Activated naive CD4-positive, alpha-beta T cell (primary cell): ENCODE measurements at regions not wholly inside any gene's neighbourhood (a gene's known extent, or its start where the extent isn't known, plus 50 kb on each side); places are given as distances from the start of the nearest gene placed in this dataset.

ENCODE experiments used
- DNase-seq, 4 experiments: peaks; one replicate each; lab custom pipeline; 2025; lab: John Stamatoyannopoulos, UW

DNA sequence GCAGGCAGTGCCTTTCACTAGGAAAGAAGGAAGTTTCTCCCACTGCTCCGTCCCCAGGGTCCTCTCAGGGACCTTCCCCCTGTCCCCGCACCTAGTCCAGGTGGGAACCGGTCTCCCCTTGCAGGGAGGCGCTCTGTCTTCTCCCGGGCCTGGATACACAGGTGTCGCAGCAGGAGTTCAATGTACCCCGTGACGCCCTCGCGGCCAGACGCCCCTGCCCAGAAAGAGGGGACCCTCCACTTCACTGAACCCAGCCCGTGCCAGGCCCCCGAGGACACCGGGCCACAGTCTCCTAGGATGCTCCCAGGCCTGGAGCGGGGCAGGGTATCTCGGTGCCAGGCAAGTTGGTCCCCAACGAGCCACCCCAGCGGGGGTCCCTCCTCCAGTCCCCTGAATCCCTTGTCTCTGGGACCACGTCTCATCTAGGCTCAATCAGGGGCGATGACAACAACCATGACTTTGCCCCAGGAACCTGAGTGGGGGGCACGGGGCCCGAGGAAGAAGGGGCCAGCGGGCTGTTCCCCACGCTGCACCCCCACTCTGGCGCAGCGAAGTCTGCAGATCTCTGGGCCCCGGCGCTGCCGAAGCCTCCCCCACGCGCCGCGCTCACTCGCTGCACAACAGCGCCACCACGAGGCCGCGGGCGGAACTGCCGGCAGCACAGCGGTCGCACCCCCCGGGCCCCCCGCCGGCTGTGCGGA is 103.0 kb downstream of the EDN3 start:
- DNase-seq, result peak; percentile 73 to 82 (median 80)

DNA sequence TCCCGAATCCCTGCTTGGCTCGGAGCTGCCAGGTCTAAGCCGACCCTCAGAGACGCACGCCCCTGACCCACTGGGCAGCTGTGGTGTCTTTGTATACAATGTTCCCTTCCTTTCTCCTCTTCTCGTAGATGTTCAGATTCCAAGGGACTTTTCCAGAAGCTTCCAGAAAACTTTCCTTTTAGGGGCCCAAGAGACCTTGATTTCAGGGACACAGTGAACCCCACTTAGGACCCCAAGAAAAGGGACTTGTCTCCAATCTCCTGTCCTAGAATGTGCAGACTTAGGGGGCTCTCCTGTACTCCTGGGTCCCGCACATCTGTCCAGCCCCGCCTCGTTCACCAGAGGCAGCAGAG is 103.5 kb downstream of the EDN3 start:
- DNase-seq, result no peak

DNA sequence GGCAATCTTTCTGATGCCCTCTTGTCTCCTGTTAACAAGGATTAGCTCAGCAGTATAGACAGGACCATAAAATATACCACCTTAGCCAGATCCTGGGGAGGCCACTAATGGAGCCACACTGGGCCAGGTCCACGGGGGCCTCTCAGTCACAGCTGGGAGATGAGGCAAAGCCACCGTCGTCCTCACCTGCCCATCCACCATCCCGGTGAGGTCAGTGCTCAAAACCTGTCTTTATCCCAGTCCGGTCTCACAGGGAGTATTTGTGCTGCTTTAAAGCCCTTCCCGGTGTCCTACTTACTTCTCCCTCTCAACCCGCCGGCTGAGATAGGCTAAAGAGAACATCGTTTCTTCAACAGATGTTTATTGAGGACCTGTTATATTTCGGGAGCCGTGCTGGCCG is 104.3 kb downstream of the EDN3 start:
- DNase-seq, result no peak

DNA sequence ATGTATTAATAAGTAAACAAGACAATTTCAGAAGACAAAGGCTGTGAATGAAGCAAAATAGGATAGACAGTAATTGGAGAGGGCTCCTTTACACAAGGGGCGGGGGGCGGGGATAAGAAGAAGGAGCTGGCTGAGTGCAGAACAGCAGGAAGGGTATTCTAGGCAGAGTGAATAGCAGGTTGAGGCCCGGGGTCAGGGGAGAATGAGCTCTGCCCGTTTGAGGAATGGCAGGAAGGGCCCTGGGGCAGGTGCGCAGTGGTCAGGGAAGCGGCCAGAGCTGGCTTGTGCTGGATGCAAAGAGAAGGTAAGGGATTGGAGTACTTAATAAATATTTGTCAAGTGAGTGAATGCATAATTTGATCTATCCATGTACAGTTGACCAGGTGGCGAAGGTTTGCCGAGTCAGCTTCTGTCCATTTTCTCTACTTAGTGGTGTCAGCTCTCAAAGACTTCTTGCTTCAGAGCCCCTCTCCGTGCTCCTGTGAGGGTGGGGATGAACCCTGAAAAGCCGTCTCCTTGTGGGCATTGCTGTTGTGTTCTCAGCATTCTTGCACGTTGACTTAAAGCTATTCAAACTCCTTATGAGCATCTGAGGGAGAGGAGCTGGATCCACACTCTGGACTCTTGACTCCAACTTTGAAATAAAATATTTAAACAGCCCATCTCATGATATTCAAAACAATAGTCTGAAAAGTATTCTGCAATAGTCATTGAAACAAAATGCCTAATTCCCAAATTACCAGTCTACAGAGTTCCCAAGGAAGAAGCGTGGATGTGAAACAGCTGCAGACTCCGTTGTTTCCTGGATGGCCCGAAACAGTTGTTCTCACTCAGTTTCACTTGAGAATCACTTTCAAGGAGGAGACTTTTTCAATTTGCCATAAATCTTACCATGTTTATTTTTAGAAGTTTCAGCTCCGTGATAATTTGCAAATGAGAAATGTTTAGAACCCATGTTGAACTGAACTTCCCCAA is 105.1 kb downstream of the EDN3 start:
- DNase-seq, result no peak

DNA sequence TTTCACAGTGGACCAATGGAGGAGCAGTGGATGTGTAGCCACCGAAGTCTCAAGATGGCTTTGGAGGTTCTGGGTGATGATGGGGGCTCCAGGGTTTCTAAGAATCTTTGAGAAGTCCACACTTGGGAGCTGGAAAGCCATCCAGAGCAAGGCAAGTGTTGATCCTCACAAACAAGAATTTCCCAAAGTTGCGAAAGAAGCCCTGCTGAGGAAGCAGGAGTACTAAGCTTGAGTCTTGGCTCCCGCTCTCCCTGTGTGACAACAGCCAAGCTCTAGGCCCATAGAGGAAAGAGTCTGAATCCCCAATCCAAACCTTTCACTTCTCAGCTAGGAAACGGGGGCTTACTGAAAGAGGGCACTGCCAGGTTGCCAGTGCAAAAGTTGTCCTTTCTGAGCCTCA is 106.0 kb downstream of the EDN3 start:
- no peak for DNase-seq

DNA sequence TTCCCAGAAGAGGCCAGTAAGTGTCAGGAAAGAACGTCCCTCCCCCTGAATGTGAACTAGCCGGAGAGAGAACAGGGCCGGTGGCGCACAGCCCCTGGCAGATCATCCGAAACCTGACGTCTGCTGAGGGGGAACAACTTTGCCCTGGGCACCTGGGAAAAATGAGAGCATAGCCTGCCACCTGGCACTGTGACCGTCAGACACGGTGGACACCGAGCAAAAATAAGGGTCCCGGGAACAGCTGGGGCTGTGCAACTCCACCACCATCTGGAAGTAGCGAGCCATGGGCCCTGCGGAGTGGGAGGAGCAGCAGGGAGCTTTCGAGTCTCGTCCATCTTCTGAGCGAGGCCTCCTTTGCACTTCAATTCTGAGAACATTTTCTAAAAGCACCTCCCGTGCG is 110.8 kb downstream of the EDN3 start:
- DNase-seq, result no peak

DNA sequence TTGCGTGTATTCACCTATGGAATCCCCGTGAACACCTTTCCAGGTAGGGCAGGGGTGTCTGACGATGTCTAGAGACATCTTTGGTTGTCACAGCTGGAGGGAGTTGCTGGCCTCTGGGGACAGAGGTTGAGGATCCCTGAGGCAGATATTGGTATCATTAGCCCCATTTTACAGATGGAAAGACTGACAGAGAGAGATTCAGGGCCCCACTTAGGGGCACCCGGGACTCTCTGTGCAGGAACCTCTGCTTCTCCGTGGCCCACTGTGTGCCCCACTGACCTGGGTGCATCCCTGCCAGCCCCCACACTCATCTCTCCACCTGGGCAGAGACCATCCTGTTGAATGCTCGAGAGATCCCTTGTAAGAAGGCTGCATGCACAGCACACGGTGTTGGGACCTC is 111.2 kb downstream of the EDN3 start:
- no peak for DNase-seq

DNA sequence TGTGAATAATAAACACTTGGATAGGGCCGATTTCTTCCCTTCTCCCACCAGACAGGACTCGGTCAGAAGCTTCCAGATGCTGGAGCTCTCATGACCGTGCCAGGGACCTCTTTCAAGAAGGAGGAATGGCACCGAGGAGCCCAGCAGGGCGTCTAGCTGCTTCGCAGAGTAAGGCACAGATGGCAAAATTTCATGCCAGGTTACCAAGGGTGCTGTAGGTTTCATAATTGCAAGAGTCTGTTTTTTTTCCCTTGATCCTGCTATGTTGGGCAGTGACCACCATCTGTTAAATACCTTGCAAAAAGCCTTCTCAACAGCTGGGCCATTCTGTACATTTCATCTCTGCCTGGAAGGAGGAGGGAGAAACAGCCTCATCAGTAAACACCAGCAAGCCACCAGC is 111.8 kb downstream of the EDN3 start:
- DNase-seq, result no peak

DNA sequence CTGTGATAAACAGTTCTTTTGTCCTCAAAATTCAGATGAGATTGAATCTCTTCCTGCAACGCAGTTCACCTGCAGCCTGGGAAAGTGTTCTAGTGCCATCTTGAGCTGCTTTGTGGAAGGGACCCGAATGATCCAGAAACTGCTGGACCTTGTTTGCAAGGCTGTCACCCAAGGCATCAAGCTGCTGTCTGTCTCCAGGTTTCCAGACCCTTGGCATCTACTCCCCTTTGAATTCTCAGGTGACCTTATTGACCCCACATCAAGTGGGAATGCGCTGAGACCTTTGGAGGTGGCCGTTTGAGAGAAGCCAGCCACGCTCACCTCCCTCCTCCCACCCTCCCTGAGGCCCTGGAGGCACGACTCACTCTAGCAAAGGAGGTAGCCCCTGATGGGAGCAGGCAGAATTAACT is 112.5 kb downstream of the EDN3 start:
- DNase-seq, result no peak

DNA sequence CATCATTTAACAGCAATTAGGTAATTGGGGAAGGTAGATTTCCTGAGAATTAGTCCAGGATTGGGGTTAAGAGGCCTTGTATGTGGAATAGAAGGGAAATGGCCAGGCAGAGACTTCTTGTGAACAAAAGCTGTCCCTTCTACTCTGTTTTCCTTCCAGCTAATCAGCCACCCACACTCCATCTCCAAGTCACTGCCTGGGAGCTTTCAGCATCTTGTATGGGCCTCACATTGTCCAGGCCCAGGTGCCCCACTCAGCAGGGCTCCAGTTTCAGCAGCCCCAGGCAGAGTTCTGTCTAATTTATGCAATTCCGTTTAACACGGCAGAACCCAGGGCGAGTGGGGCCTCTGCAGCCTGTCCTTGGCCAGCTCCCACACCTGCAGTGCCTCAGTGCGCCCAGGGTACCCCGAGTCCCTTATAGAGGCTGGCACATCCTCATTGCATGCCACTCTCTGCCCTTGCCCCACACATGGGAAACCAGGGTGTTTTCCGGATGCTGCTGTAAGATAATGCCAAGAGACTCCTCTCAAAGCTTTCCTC is 113.0 kb downstream of the EDN3 start:
- DNase-seq, result no peak

DNA sequence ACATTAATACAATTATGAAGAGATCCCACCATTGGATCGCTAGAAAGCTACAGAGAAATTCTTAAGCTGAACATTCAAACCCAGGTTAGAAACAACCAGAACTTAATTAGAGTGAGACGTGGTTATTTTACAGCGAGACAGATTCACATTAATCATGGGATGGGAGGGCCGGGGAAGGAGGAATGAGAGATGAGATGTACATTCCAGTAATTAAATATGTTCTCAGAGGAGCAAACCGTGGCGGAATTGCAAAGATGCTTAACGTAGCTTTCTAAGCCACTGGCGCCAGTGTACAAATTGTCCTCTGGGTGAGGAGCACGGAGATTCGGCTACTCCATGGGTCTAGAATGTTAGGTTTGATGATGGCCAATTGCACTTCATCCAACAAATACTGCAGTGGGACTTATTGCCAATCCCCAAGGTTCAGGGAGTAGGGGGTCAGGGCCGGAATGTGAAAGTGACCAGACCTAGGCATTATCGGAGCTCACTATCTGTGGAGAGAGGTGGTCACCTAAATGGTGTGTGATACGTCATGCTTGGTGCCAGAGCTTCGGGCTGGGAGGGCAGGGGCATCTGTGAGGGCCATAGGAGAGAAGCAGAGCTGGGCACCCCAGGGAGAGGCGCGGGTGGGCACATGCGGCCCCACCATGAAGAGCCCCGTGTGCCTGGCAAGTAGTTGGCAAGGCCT is 114.7 kb downstream of the EDN3 start:
- no peak for DNase-seq

DNA sequence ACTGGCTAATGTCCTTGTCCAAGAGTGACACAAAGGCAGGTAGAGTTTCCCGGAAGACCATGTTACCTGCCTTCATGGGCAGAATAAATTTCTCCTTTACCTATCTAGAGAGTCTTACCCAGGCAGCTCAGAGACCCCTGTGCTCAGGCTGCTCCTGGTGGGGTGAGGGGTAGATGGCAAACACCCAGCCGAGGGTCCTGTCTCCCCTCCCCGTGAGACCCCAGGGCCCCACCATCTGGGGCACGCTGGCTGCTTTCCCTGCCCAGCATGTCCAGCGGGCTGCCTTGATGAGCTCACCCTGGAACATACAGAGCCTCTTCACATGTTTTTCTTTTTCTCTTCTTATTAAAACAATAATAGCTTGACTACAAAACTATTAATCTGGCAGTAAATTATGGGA is 116.5 kb downstream of the EDN3 start:
- no peak for DNase-seq

DNA sequence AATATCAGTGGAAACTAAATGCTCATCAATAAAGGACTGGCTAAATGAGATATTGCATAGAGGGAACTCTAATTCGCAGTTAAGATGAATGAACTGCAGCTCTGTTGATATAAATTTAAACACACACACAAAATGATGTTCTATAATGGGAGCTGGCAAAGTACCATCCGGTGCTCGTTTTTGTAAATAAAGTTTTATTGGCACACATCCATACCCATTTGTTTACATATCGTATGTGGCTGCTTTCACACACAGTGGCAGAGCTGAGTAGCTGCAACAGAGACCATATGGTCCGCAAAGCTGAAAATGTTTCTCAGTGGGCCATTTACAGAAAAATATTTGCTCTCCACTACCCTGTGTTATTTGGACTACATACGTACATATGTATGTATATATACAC is 120.7 kb downstream of the EDN3 start:
- no peak for DNase-seq

DNA sequence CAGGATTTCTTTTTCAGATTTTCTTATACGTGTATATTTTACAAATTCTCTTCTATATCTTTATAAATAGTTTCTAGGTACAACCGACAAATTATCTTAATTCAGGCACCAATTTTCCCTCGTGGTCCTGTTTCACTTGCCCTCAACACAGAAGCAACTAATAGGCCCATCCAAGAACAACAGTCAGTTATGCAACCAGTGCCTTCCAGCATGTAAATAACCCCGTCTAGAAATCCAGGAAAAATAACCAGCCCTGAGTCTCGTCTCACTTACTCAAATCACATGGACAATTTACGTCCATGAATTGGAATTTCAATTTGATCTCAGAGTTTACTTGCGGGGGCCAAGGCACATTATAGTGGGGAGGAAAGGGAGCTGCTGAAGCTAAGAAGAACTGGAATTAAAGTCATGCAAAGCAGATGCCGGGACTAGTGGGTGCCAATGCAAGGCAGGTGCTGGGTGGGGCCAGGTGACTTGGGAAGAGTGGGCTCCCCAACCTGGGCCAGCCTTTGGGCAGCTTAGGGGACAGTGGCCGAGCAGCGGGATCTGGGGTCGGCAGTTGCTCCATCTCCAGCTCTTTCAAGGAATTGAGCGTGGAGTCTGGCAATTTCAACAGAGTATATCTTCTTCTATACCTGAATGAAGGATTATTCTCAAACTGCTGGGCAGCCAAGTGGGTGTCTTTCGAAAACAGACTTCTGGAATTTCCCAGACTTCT is 121.7 kb downstream of the EDN3 start:
- no peak for DNase-seq

DNA sequence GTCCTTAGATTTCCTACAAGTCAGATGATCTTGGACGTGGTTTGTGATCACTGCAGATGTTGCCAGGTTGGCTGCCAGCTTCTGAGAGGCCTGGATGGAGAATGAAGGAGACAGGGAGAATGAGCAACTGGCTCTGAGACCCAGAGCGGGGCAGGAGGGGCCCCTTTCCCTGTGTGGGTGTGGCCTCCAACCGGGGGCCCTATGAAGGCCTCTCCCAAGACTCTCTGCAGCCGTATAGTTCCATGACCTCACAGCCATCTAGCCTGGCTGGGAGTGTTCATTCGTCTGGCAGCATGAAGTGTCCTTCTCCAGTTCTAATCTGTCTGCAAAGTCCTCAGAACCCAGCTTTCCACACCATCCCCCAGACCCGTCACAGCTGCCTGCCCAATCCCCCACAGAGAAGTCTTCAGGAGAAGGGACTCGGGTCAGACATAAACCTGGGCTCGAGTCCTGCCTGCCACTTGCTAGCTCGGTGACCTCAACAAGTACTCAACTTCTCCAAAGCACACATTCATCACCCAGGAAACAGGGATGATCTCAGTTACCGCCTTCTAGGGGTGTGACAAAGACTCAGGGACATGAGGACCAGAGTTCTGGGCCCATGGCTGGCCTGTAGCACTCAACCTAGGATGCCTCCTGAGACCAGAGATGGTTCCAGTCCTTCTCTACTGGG is 122.6 kb downstream of the EDN3 start:
- DNase-seq, result no peak

DNA sequence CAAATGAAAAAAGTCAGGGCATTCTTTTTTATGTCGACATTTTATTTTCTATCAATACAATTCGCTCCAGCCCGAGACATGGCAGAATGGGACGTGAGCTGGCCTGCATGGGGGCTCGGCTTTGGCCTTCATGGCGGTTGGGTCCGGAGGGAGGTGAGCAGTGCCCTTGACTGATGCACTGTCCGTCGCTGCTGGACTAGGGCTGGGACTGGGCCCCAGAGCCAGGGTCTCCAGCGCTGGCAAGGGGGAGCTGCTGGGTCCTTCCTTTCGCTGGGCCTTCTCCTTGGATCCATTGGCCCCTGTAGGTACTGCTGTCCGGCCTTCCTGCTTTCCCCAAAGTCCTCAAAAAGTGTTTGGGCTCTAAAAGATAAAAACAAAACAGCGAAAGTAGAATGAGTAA is 124.6 kb downstream of the EDN3 start:
- DNase-seq, result no peak

DNA sequence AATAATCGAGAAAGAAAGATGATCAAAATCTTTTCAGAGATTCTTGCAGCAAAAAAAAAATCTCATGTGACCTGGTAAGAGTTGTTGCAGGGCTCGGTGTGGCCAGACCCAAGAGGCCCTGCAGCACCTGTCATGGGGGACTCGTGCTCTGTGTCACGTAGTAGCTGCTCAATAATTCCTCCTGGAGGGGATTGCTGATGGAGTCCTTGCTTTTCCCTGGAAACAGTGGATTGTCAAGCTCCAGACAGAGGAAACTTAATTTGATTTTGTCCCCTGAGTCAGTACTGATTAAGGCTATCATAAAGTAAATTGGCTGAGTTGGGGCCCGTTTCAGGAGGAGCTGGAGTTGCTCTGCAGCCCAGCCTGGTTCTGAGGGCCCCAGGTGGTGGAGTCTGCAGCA is 125.2 kb downstream of the EDN3 start:
- DNase-seq, result no peak

DNA sequence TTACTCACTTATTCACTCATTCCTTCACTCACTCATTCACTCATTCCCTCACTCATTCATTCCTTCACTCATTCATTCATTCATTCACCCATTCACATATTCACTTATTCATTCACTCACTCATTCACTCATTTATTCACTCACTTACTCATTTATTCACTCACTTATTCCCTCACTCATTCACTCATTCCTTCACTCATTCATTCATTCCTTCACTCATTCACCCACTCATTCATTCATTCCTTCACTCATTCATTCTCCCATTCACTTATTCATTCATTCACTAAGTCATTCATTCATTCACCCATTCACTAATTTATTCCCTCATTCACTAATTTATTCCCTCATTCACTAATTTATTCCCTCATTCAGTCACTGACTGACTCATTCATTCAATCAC is 127.6 kb downstream of the EDN3 start:
- DNase-seq, result no peak

DNA sequence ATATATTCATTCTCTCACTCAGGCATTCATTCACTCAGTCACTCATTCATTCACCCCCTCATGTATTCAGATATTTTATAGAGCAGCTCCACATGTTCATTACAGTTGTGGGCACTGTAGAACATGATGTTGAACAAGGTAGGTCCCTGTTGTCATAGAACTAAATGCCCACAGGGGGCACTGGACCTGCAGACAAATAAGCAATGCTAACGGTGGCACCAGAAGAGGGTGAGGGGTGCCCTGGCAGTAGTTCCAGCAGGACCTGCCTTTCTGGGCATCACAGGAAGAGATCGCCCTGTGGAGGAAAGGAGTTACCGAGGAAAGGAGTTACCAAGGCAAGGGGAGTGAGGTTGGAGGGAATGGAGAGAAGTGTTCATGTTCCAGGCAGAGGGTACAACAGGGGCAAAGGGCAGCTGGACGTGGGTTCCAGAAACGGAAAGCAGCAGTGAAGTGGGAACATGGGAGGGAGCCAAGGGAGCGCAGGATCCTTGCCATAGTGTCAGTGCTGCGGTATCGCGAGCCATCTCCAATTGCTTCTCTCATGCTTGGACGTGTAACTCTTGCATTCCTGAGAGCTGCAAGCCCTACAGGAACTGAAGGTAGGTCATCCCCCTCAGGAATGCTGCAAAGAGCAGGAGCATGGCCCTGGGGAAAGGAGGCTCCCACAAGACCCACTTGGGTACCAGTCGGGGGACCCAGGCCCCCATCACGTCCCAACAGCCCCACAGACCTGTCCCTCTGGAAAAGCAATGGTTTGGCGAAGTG is 128.2 kb downstream of the EDN3 start:
- no peak for DNase-seq

DNA sequence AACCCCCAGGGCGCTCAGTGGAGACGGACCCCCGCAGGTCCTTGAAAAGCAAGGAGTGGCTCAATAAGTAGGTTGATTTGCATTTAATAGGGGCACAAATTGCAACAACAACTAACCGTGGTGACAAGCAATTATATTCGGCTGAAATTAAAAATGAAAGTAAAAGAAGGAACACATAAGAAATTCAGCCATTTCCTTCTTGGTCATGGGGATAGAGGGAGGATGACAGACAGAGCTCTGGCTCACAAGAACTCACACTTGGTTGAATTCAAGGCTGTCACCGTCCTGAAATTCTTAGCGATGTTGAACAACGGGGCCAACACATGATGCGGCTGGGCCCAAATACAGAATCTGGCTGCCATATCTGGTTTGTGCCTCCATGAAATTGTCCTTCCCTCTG is 129.0 kb downstream of the EDN3 start:
- DNase-seq, result no peak

DNA sequence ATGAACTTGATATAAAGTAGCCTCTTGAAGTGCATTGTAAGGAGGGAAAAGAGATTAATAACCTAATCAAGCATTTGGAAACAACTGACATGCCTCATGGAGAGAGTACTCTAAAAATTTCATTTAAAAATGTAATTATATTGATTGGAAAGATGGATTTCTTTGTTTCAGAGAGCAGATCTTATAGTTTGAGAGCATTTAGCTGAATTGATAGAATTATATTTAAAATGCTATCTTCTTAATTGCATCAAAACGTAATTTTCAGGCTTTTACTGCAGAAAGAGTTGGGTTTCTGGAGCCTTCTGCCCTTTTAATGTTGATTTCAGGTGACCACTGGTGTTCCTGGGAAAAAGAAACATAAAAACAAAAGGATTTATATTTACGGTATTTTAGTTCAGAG is 130.6 kb downstream of the EDN3 start:
- no peak for DNase-seq
